ENCODE measurements at regions not wholly inside any gene's neighbourhood (a gene's known extent, or its start where the extent isn't known, plus 50 kb on each side); places are given as distances from the start of the nearest gene placed in this dataset.

DNA sequence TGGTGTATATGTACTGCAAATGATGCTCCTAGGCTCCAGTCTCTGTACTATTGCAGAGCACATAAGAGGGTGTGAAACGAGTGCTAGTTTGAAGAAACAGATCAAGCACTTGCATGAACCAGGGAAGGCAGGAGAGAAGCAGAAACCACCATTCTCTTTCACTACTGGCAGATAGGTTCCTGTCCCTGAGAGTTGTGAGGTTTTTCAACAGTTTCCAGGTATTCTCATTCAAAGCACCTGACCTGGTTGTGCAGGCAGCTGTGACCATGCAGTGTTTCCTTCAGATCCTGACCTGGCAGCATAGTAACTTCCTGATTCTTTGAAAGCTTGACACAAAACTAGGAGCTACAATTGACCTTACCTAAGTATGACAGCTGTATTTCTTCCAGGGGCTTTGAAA is 164.9 kb downstream of the UFM1 start:
- ATAC-seq (ENCODE audit: low FRiP score in 2 of 2) (no peak), DNase-seq (no peak)
- no peaks in the 10 kb centered on the region for H3K4me1 ChIP-seq
- no peaks in the 10 kb centered on the region for H3K36me3 ChIP-seq
- TF ChIP-seq, protein P1, sequence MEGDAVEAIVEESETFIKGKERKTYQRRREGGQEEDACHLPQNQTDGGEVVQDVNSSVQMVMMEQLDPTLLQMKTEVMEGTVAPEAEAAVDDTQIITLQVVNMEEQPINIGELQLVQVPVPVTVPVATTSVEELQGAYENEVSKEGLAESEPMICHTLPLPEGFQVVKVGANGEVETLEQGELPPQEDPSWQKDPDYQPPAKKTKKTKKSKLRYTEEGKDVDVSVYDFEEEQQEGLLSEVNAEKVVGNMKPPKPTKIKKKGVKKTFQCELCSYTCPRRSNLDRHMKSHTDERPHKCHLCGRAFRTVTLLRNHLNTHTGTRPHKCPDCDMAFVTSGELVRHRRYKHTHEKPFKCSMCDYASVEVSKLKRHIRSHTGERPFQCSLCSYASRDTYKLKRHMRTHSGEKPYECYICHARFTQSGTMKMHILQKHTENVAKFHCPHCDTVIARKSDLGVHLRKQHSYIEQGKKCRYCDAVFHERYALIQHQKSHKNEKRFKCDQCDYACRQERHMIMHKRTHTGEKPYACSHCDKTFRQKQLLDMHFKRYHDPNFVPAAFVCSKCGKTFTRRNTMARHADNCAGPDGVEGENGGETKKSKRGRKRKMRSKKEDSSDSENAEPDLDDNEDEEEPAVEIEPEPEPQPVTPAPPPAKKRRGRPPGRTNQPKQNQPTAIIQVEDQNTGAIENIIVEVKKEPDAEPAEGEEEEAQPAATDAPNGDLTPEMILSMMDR (IDR thresholded peaks at IDR 0.05): no peak
- no peak for TF ChIP-seq EP300 (IDR thresholded peaks at IDR 0.05)
- TF ChIP-seq POLR2A (IDR thresholded peaks at IDR 0.05): no peak
- TF ChIP-seq POLR2AphosphoS5 (IDR thresholded peaks at IDR 0.05): no peak
- no peak overlapping the region for H3K4me3 ChIP-seq
- no peak overlapping the region for H3K27ac ChIP-seq
- H3K9me3 ChIP-seq: no peaks in the 10 kb centered on the region
- 52 to 53% methylated on average over 1 of the region's 1 CpG for WGBS, 2 donors
- no peaks in the 10 kb centered on the region for H3K27me3 ChIP-seq

DNA sequence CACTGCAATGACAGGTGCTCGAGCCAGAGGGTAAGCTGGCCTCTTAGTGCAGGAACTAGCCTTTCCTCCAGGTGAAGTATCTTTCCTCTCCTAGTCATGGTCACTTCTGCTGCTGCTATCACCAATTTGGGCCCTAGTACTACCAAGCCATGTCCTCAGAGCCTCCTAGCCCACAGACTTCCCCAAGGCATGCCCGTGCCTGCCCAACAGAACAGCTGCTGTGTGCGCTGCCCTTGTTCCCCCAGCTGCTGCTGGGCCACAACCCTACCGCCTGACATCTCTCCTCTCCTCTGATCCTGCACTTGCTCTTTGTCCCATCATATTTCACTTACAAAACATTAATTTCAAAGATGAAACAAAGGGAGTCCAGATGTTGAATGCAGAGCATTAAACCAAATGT is 168.5 kb upstream of the FREM2 start:
- Histone ChIP-seq H3K9me3 (no peaks in the 10 kb centered on the region), H3K4me3 (no peak overlapping the region), H3K36me3 (no peaks in the 10 kb centered on the region), H3K4me1 (no peaks in the 10 kb centered on the region), H3K27me3 (no peaks in the 10 kb centered on the region), H3K27ac (no peak overlapping the region)
- ATAC-seq (ENCODE audit: low FRiP score in 2 of 2): no peak
- TF ChIP-seq EP300 (IDR thresholded peaks at IDR 0.05) (no peak), POLR2A (IDR thresholded peaks at IDR 0.05) (no peak), POLR2AphosphoS5 (IDR thresholded peaks at IDR 0.05) (no peak)
- TF ChIP-seq, protein P1 (IDR thresholded peaks at IDR 0.05): no peak
- DNase-seq: no peak
- WGBS, 2 donors: 73 to 74% methylated on average over 4 of the region's 4 CpGs

DNA sequence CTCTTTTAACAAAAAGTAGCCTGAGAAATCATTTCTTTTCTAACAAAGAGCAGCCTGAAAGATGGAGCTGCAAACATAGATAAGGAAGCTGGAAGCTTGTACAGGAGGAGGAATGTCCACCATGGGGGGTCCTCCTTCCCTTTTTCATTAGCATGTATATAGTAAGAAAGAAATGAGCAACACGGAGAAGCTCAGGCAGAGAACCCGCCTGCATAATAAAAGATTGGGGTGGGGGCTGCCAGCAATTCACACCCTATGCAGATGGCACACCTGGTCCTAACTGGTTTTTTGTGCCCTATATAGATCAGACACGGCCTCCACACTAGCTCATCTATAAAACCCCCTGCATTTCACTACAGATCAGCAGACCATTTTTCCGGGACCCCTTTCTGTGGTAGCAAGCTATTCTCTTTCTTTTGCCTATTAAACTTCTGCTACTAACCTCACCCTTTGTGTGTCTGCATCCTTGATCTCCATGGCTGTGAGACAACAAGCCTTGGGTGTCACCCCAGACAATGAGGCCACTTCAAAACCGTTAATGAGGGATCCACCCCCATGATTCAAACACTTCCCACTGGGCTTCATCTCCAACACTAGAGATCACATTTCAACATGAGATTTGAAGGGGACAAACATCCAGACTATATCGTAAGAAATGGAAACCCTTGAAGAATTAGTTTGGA is 167.5 kb upstream of the FREM2 start:
- H3K27ac ChIP-seq: no peak overlapping the region
- DNase-seq: no peak
- 79 to 85% methylated on average over 6 of the region's 6 CpGs for WGBS, 2 donors

DNA sequence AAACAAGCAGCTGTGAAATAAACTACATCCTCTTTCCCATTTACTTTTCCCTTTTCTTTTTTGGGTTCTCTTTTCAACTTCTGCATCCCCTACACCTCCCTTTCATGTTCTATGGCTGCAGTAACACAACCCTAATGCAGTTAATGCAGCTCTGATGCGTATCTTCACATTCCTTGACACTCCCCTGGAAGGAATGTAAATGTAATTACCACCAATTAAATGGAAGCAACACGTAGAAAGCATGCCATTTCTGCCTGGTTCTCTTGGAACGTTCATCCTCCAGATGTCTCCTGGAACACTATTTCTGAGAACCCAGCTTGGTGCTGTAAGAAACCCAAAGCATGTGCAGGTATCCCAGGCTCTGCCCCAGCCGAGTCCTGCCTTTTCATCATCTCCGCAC is 166.8 kb upstream of the FREM2 start:
- TF ChIP-seq EP300 (IDR thresholded peaks at IDR 0.05): no peak
- TF ChIP-seq POLR2AphosphoS5 (IDR thresholded peaks at IDR 0.05): no peak
- TF ChIP-seq POLR2A (IDR thresholded peaks at IDR 0.05): no peak
- TF ChIP-seq, protein P1 (IDR thresholded peaks at IDR 0.05): no peak

More for the DNA sequence above, 167.5 kb upstream of the FREM2 start:
- no peak overlapping the region for H3K4me3 ChIP-seq
- no peaks in the 10 kb centered on the region for H3K9me3 ChIP-seq
- no peaks in the 10 kb centered on the region for H3K27me3 ChIP-seq
- no peak for ATAC-seq (ENCODE audit: low FRiP score in 2 of 2)
- H3K4me1 ChIP-seq: no peaks in the 10 kb centered on the region
- H3K36me3 ChIP-seq: no peaks in the 10 kb centered on the region
- no peak for TF ChIP-seq POLR2A (IDR thresholded peaks at IDR 0.05)
- TF ChIP-seq POLR2AphosphoS5 (IDR thresholded peaks at IDR 0.05): no peak
- TF ChIP-seq, protein P1 (IDR thresholded peaks at IDR 0.05): no peak
- no peak for TF ChIP-seq EP300 (IDR thresholded peaks at IDR 0.05)

DNA sequence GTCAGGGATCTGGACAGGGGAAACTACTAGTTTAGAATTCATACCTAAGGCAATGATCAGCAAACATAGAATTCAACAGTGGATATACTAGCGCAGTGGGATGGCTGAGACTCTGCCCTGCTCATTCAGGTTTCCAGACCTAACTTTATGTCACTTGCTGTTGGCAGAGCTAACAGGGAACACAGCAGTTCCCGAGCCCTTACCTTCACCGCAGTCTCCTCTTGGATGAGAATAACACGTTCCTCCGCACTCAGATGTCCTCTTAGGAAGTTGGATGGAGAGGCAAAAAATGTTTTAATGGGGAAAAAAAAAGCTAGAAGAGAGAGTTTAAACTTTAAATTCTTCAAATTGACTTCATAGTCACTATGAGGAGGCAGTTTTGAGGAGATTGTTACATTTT is 159.7 kb upstream of the FREM2 start:
- H3K27me3 ChIP-seq: no peaks in the 10 kb centered on the region
- no peak overlapping the region for H3K4me3 ChIP-seq
- TF ChIP-seq, protein P1 (IDR thresholded peaks at IDR 0.05): no peak
- no peak for TF ChIP-seq EP300 (IDR thresholded peaks at IDR 0.05)
- TF ChIP-seq POLR2A (IDR thresholded peaks at IDR 0.05): no peak
- TF ChIP-seq POLR2AphosphoS5 (IDR thresholded peaks at IDR 0.05): no peak
- H3K4me1 ChIP-seq: no peaks in the 10 kb centered on the region
- H3K36me3 ChIP-seq: no peaks in the 10 kb centered on the region
- H3K27ac ChIP-seq: no peak overlapping the region
- no peaks in the 10 kb centered on the region for H3K9me3 ChIP-seq
- no peak for ATAC-seq (ENCODE audit: low FRiP score in 2 of 2)
- DNase-seq: no peak
- 63 to 71% methylated on average over 5 of the region's 5 CpGs for WGBS, 2 donors

More for the DNA sequence above, 166.8 kb upstream of the FREM2 start:
- H3K4me3 ChIP-seq: no peak overlapping the region
- DNase-seq: no peak
- no peaks in the 10 kb centered on the region for H3K27me3 ChIP-seq
- H3K36me3 ChIP-seq: no peaks in the 10 kb centered on the region
- no peak overlapping the region for H3K27ac ChIP-seq
- no peak for ATAC-seq (ENCODE audit: low FRiP score in 2 of 2)
- H3K9me3 ChIP-seq: no peaks in the 10 kb centered on the region
- H3K4me1 ChIP-seq: no peaks in the 10 kb centered on the region
- 77 to 84% methylated on average over 5 of the region's 5 CpGs for WGBS, 2 donors
